HG03571 (cell line): ENCODE measurements at regions not wholly inside any gene's neighbourhood (a gene's known extent, or its start where the extent isn't known, plus 50 kb on each side); places are given as distances from the start of the nearest gene placed in this dataset.

Experiments
- ATAC-seq: cut with Tn5 transposase; IDR thresholded peaks from one replicate; pipeline ENCODE4 v1.9.1; 2021; ENCODE audit not compliant: unreplicated experiment

DNA sequence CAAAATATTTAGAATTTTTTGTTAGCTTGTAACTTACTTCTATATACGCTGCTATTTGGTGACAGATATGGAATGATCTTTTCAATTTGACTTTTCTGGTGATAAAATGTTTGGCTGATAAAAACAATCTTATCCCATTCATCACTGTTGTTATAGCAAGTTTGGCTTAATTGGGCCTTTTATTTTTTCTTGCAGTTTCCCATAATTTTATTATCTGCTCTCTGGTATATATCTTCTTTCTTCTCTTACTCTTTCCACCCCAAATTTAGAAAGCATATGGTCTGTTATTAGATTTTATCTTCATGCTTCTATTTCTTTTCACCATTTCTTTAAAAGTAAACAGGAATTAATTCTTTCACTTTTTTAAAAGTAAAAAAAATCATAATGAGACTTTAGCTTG is 474.4 kb downstream of the TLE1 start:
- ATAC-seq: no peak

DNA sequence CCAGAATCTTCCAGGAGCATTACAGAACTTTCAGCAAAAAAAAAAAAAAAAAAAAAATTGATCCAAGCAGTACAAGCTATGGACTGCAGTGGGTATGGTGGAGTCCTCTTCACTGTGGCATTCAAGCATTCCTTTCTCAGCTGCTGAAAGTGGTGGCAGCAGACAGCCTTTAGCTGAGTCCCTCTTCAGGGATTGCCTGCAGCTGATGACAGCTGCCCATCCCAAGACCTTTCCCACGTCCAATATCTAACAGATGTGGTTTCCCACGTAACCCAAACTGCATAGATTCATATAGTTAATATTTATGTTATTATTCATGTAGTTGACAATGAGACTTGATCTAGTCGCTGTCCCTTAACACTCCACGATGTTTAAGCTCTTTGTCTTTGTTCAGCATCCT is 475.9 kb downstream of the TLE1 start:
- no peak for ATAC-seq

DNA sequence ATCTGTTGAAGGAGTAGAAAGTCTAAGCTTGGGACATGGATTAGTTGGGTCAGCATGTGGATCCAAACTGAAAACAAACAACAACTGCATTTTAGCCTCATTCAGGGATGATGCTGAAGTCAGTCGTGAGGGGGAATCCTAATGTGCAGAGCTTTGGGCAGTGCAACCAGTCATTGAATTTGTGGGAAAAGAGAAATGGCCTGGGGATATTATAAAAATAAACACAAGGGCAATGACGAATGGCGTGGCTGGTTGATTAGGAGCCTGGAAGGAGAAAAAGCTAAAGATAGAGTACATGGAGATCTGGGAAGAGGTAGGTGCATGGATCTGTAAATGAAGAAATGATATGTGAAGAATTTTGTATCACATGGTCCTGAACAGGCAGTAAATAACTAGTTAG is 477.6 kb downstream of the TLE1 start:
- no peak for ATAC-seq

DNA sequence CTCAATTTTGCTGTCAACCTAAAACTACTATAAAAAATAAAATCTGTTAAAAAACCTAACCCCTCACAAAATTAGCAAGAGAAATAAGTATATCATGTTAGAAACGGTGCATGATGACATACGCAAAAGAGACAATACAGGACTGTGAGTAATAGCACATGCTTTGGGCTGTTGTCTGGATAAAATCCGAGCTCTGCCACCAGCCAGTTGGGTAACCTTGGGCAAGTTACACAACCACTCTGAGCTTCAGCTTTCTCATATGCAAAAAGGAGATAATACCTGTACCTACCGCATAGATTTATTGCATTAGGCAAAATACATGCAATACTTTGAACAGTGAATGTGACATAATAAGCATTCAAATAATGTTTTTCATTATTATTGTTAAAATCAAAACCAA is 481.7 kb downstream of the TLE1 start:
- ATAC-seq: no peak

DNA sequence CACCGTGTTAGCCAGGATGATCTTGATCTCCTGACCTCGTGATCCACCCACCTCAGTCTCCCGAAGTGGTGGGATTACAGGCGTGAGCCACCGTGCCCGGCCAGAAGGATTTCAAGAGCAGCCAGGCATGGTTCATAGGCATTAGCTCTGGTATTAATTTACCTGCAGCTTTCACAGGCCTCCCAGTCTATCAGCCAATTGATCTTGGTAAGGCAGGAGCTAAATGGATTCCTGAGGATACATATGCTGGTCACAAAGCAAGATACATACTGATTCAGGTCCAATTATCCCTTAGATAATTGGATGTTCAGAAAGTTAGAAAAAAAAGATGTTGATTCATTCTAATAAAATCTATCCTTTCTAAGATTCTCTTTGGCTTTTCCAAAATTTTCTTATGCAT is 487.1 kb downstream of the TLE1 start:
- ATAC-seq: no peak

DNA sequence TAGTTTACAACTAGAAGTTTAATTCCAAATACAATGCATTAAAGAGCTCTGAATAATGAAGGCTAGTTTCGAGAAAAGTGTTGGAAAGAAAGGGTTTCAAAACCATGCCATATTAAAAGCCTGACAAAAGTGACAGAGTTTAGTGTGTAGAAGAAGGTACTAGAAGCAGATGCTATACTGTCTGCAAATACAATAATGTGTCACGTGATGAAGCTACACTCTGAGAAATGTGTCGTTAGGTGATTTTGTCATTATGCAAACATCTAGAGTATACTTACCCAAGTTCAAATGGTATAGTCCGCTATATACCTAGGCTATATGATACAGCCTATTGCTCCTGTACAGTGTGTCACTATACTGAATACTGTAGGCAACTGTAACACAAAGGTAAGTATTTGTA is 494.1 kb downstream of the TLE1 start:
- no peak for ATAC-seq

DNA sequence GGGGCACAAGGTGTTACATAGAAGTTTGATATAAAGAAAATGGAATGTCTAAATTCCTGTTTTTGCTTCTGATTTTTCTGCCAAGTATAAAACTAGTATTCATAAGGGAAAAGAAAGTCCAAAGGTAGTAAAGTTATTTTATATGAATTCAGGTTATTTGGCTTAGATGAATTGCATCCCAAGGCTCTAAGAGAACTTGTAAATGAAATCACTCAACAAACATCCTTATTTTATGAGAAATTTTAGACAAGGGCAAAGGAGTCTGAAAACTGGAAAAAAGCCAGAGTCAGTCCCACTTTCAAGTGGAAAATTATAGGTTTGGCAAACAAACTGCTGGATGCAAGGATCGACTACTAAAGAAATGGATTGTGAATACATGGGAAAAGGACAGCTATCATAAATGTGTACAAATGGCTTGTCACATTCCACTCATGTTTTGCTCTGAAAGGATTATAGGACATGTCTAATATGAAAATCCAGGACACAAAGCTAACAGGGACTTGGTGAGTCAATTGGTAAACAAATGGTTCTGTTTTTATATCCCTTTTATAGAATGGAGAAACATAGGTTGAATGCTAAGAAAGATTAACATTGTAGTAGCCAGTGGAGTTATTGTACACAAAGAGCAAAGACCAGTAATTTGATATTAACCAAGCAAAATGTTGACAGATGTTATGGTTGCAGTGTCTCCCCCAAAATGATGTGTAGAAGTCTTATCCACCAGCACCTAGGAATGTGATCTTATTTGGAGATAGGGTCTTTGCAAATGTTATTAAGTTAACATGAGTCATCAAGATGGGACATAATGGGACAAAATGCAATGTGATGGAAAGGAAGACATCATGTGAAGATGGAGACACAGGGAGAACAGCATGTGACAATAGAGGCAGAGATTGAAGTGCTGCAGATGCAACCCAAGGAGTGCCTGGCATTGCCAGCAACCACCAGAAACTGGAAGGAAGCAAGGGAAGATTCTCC is 495.7 kb downstream of the TLE1 start:
- no peak for ATAC-seq

DNA sequence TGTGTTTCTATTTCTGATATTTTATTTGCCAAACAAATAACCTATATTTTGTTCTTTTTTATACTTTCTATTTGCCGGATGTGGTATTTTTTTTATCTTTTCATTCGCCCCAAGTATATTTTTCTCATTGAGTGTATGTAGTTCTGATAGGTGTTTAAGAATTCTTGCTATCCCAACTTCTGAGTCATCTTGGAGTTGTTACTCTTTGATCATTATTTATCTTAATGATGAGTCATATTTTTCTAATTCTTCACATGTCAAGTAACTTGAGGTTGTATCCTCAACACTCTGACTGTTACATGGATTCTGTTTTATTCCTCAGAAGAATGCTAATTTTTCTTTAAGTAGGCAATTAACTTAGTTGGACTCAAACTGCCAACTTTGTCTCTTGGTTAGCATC is 498.1 kb downstream of the TLE1 start:
- no peak for ATAC-seq

DNA sequence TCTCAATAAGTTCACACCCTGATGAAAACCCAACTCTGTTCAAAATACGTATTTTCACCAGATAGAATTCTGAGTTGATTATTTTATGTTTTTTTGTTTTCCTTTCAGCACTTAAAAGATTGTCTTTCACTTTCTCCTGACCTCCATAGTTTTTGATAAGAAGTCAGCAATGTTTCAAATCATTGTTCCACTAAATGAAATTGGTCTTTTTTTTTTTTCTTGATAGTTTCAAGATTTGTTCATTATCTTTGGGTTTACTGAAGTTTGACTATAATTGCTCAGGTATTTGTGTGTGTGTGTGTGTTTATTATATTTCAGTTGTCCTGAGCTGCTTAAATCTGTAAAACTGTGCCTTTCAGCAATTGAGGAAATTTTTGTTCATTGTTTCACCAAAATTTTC is 498.7 kb downstream of the TLE1 start:
- ATAC-seq: no peak

DNA sequence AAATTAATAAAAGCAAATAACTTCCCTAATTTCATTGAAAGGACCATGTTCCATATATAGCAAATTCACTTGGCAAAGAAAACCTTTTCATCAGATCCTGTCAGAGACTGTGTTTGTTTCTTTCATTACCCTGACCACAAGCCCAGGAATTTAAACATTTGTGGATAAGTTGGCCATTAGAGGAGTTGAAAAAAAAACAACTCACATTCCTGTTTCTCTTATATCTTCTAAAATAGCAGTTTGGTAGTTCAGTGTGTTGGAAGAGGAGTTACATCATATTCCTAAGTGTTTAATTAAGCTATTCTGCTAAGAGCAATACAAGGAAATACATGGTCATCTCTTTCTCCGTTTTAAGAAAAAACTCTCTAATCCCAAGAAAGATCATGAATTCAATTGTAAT is 505.6 kb downstream of the TLE1 start:
- no peak for ATAC-seq

DNA sequence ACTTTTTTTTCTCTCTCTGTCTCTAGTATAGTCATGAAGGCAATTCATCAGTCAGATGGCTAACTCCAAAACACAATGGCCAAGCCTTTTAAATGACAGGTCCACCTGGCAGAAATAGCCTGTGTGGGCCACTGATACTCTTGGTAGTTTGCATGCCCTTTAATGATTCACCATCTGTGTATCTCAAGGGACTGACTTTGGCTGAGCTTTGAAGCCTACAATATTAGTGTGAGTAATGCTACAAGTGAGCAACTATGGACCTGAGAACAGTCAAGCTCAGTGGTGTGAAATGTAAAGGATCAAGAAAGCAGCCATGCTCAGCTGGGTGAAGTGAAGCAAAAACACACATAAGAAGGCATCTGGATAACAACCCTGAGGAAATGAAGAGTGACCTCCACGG is 506.9 kb downstream of the TLE1 start:
- no peak for ATAC-seq

DNA sequence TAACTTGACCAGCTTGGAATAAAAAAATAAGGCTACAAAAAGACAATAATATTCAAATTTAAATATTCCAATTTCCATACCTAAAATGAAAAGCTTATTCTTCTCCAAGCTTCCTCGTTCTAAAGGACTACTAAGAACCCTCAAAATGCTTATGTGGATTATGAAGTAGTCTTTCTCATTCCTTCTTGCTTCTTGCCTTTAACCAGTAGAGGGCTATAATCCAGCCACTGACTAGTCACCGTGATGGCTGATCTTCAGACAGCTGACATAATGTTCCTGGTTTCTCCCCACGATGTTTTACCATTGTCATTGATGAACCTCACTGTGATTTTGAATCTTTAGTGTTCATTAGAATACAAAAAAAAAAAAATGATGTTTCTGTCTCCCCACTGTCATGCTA is 515.3 kb downstream of the TLE1 start:
- no peak for ATAC-seq

DNA sequence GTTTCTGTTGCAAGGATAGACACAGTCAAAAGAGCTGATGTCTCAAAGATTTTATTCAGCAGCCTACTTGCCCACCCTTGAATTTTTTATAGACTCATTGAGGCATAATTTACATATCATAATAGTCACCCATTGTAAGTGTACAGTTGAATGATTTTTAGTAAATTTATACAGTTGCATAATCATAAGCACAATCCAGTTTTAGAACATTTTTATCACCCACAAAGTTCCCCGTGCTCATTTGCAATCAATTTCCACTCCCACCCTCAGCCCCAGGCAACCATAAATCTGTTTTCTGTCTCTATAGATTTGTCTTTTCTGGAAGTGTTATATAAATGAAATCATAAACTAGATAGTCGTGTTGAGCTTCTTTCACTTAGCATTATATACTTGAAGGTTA is 517.7 kb downstream of the TLE1 start:
- no peak for ATAC-seq

DNA sequence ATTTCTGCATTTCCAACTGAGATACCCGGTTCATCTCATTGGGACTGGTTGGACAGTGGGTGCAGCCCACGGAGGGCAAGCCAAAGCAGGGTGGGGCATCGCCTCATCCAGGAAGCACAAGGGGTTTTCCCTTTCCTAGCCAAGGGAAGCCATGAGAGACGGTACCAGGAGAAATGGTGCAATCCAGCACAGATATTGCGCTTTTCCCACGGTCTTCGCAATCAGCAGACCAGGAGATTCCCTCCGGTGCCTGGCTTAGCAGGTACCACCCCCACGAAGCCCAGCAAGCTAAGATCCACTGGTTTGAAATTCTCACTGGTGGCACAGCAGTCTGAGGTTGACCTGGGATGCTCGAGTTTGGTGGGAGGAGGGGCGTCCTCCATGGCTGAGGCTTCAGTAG is 527.0 kb downstream of the TLE1 start:
- no peak for ATAC-seq

DNA sequence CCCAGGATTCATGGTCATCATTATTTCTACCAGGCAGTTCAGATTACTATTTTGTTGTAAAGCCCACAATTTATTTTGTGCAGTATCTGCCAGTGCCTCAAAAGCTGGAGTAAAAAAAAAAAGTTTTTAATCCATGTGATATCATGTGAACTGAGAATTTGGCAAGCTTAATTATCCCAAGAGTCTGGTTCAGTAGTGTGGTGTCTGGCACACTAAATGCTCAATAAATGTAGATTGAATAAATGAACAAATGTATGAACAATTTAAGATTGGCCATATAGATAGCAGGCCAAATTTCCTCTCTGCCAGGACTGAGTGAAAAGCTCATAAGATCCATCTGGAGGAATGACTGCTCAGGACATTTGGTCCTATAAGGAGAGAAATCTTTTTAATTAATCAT is 533.0 kb downstream of the TLE1 start:
- ATAC-seq: no peak

DNA sequence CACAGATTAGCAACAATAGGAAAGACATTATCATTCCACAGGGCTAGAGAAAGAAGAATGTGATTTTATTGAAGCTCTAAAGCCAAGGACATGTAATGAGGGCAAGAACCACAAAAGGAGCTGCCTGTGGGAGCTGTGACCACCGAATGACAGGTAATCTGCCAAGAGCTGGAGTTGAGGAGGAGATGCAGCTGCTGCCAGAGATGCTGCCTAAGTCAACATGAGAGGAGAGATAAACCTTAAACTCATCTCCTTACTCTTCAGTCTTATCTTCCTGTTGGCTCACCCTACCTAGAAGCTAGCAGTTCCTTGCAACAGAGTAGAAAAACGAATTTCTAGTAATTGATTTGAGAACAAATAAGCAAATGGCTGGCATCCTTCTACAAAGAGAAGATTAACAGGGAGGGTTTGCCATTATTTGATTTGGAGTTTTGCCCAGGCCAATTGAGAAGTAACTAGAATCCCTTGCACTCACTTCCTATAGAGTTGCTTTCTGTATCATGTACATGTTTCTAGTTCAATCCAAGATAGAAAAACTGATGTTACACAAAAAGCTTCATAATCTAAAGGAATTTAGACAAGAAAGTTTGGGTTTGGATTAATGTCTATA is 539.2 kb downstream of the TLE1 start:
- ATAC-seq: no peak

DNA sequence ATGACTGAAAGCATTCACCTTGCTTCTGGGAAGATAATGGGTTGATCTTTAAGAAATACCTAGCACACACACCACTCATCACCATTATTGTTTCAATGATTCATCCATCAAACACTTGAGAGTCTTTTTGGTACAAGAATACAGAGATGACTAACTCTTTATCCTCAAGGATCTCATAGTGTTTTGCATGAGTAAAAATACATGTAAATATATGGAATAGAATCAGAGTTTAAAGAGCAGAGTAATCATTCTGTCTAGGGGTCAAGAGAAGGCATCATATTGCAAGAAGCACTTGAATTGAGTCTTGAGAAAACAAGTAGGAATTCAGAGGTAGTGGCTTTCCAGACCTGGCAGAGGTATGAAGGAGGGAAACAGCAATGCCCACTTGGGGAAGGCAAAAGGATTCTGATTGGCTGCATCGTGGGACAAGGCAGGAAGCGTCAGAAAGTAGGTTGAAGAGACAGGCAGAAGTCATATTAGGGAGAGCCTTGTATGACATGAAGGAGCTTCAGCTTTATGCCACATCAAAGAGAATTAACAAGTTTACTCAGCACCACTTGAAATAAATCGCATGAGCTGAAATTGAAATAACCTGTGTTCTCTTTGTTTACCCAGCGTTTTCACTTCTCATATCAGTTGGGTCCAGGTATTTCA is 542.5 kb downstream of the TLE1 start:
- no peak for ATAC-seq

DNA sequence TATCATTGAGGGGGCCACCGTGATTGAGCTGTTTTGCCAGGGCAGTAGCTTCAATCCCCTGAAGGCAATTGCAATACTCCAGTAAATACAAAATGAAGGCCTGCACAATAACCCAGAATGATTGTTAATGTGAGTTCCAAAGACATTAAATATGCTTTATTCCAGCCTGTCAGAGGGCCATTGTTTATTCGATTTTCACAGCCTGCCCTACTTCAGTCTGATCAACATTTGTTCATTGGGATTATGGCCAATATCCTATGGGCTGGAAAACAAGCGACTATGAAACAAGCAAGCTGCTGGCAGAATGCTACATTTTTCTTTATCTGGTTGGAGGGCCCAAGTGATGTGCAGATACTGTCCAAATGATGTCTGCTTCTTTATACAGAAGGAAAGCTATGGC is 543.1 kb downstream of the TLE1 start:
- ATAC-seq: no peak

DNA sequence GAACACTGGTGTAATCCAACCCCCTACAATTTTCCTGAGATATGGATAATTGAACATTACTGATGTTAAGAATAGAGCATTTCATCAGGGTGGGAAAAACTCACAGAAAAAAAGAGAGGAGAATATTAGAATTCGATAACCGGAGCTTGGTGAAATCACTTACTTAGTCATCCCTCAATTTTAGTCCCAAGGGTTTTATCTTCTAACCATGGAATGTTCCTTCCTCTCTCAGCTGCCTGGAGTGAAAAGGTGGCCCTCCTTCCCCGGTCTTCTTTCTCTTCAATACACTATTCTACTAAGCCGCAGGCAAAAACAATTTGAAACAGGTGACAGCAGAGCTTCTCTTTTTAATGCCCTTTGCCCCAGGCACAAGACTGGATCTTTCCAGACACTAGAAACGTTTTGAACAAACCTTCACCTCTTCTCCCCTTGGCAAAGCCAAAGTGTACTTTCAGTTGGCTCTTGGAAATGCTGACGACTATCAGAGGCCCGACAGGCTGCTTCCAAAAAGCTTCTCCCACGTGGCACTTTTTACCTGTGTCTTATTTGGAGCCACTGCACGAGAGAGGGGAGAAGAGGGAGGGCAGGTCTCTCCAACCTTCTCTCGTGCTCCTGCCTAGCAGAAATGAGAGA is 543.9 kb downstream of the TLE1 start:
- no peak for ATAC-seq

DNA sequence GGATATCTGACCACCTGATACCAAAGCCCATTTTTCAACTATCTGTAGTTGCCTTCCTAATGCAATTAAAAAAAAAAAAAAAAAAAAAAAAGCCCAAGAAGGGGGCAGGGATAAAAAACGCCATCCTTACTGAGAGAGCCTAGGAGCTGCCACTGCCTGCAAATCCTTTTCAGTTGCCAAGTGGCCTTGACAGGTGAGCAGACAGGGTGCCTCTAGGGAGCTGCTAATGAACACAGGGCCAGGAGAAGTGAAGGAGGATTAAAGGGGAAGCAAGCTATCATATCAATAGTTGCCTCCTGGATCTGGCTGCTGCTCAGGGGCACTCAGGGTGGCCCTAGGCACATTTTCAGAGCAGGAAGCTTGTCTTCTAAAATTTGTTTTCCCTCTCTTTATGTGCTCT is 547.4 kb downstream of the TLE1 start:
- ATAC-seq: no peak

DNA sequence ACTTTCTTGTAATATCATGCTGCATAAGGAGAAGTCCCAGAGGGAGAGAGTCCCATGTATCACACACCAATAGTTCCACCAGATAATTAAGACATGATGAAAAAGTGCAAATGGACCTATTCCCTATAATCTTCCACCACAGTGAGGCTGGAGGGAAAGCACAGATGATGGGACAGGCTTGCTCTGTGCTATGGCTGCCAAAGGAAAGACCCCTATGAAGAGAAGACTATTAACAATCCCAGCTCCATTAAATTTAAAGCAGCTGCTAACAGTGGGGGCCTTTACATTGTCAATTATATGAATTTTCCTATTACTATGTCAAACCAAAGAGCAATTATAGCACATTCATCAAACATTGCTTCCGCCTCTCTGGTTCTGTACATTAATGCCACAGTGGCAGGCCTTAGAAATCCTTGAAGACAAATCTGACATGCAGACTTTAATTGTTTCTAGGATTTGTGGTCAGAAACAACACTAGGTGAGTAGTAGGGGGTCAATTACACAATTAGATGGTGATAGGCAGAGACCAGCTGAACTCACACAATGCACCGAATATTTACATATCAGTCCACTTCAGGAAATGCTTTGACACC is 551.3 kb downstream of the TLE1 start:
- ATAC-seq: no peak
